AG20443 (cell line): ENCODE measurements at regions not wholly inside any gene's neighbourhood (a gene's known extent, or its start where the extent isn't known, plus 50 kb on each side); places are given as distances from the start of the nearest gene placed in this dataset.

Experiments
- DNase-seq: peaks from one replicate; pipeline ENCODE4 v3.0.0; 2012; ENCODE audit warnings: low spot score, mixed read lengths

DNA sequence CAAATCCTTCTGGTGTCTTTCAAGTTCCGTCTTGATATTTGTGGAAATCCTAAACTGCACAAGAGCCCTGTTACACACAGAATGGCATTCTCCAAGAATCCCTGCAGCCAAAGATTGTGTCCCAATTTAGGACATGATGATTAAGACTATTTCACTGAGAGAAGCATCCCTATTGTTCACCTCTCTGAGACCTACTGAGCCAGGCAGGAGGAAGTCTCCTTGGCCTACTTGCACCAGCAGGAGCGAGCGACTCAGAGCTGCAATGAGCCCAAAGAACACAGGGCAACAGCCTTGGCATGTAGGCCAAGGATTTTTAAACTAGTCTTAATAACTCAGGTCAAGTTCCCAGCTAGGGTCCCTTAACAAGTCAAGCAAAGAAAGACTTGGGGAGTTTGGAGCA lies 79.4 kb upstream of the RUNX1 start:
- no peak for DNase-seq

DNA sequence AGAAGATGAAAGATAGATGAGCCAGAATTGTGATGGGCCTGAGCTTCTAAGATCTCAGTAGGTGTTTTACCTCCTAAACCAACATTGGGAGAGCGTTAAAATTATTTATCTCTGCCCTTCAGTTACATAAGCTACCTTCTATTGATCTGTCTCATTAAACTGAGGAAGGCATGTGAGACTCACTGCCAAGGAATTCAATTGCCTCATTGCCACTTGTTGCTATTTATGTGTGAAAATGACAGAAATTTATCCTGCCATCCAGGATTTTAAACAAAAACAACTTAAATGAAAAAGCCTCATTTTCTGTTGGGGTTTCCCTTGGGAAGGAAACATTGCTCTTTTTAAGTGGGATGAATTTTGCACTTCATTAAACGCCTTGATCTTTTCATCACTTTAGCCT lies 78.7 kb upstream of the RUNX1 start:
- no peak for DNase-seq

DNA sequence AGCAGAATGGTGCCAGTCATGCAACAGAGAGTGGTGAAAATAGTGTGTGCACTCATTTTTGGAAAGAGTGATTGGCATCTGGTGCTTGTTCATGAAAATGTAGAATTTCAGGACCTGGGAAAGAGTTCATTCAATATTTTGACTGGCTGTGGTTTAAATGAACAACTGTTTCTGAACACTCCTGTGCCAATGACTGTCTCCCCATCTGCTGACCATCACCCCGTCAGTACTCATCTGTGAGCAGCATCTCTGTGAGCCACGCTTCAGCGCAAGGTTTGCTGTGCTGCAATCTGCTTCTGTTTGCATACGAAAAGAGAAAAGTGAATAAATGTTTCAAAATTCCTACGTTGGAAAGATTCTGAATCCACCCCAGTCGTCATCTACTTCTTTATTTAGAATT lies 77.9 kb upstream of the RUNX1 start:
- DNase-seq = no peak

DNA sequence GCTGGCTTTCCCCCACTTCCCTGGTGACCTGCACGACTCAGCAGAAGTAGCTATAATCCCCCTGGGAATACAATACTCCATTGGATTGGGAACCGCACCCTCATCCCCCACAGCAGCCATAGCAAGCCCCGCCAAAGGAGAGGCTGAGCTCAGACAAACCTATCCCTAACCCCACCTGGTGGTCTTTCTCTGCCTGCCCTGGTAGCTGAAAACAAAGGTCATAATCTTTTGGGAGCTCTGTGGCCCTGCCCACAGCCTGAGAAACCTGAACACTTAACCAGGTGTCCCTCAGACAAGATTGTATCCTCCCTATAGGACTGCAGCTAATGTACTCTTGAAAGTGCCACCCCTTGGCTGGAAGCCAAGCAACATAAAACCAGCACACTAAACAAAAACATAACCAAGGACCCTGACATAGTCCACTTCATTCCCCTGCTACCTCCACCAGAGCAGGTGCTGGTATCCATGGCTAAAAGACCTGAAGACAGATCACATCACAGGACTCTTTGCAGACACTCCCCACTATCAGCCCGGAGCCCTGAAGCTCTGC lies 71.6 kb upstream of the RUNX1 start:
- DNase-seq = no peak

DNA sequence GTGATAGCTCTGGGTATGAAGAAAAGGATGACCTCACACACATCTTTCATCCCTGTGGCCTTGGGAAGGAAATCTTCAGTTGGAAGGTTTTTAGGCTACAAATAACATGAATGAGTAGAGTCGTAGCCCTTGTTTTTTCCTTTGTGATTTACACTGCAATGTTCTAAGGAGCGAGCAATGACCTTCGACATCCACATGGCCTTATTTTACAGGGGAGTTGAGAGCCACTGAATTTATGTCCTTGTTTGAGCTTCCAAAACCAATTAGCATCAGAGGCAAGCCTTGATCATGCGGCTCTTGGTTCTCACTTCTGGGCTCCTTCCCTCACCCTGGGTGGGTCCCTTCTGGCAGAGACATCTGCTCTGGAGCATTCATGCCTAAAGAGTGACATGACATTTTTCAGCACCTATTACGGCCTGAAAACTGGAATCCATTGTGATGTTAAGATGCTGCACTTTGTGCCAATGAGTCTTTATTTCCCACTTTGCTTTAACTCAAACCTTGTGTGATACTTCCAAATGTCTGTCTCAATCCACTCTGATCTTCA lies 70.5 kb upstream of the RUNX1 start:
- DNase-seq = no peak

GRCh38 chr21:35116777-35117176 lies 67.7 kb upstream of the RUNX1 start:
- no peak for DNase-seq

GRCh38 chr21:35113064-35113463 lies 64.0 kb upstream of the RUNX1 start:
- no peak for DNase-seq

- no peak for DNase-seq
These were observed 62.3 kb upstream of the RUNX1 start for GRCh38 chr21:35111321-35111930.

DNA sequence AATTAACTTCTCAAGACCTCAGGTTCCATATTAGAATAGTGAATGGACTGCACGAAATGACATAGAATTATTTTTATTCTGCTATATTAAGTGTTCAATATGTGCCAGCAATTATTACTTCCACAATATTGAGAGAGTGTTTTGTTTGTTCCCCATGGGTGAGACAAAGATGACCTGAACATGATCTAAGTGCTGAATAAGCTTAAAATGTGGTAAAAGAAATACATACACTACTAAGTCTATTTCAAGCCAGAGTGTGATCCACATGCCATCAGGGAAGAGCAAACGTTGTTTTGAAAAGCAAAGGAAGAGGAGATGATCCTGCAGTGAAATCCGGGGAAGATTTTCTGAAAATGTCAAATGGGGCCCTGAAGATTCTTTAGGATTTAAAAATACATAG lies 59.8 kb upstream of the RUNX1 start:
- no peak for DNase-seq

GRCh38 chr21:35107520-35107919 lies 58.4 kb upstream of the RUNX1 start:
- DNase-seq = no peak

DNA sequence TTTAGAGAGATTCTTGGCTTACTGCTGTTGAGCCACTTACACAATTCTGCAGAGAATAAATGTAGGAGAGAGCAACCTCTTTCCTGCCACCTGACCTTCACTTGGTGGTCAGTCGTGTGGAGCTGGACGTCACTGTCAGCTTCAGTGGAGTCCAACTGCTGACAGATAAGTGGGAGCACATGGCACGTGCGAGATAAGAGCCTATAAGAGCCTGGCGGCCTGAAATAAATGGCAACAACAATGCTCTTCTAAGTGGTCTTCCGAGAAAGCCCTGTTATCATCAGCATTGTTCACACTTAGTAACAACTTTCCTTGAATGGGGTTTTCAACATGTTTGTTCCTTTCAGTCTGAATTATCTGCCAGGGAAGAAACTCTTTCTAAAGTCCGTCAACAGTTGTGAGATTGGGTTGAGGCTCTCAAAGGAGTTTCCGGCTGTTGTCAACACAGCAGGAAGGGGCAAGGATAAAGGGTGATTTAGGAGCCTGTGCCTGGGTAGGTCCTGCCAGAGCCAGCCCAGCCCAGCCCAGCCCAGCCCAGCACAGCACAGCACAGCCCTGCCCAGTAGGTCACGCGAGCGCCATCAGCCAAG lies 57.2 kb upstream of the RUNX1 start:
- no peak for DNase-seq

- DNase-seq = no peak
These were observed 53.6 kb upstream of the RUNX1 start for GRCh38 chr21:35102488-35103371.

- no peak for DNase-seq
These were observed 51.3 kb upstream of the RUNX1 start for GRCh38 chr21:35100349-35100811.

DNA sequence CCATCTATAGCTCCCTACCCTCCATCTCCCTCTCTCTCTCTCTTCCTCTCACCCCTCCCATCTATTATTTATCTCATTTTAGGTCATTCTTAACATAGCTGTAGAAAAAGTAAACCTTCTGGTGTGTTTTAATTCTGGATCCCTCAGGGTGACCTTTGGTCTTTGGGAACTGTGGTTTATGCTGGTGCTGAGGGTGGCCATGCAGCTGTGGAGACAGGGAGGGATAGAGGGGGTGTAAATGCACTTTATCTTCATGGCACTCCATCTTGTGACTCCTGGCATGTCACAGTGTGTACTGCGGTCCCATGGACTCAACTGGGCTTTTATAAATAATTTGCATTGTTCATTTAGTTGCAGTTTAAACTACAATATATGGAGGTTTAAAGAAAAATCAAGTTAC lies 50.2 kb upstream of the RUNX1 start:
- DNase-seq = no peak
